Activated naive CD4-positive, alpha-beta T cell treated with anti-CD3 and anti-CD28 coated beads for 36 hours (primary cell): ENCODE measurements at regions not wholly inside any gene's neighbourhood (a gene's known extent, or its start where the extent isn't known, plus 50 kb on each side); places are given as distances from the start of the nearest gene placed in this dataset. TPM values are rescaled to one million over a fixed set of nuclear protein-coding genes. Genes with fewer than 3 reads are reported as not detected.

Experiments used
- CTCF ChIA-PET: fragments of 350-600 bp; sonication (Branson Sonifier 250); formaldehyde crosslinking; loops from one replicate; lab custom pipeline; 2021; ENCODE audit warnings: antibody characterized with exemption; lab: Charles Lee
- DNase-seq: peaks from one replicate; pipeline ENCODE4 v3.0.0-alpha.2; 2020
- H3K27ac Mint-ChIP-seq: one replicate; pipeline ENCODE4 v1.8.0; 2021; ENCODE audit warnings: mild to moderate bottlenecking, mixed read lengths
- H3K27me3 Mint-ChIP-seq: one replicate; pipeline ENCODE4 v1.8.0; 2021; ENCODE audit warnings: low read depth, mixed read lengths
- H3K36me3 Mint-ChIP-seq: one replicate; pipeline ENCODE4 v1.8.0; 2021; ENCODE audit warnings: low read depth, mixed read lengths
- H3K4me1 Mint-ChIP-seq: one replicate; pipeline ENCODE4 v1.8.0; 2021; ENCODE audit warnings: low read depth, mixed read lengths
- H3K4me3 Mint-ChIP-seq: one replicate; pipeline ENCODE4 v1.8.0; 2021; ENCODE audit warnings: mild to moderate bottlenecking, moderate library complexity, mixed read lengths
- H3K9me3 Mint-ChIP-seq: one replicate; pipeline ENCODE4 v1.8.0; 2021; ENCODE audit warnings: mixed read lengths
- intact Hi-C: fragments of 100-400 bp; cut with micrococcal nuclease; formaldehyde crosslinking; loops from one replicate; pipeline ENCODE4 v1.15.1; 2023
- microRNA-seq: library from miRNA; unstranded; fragments of <30 nt; microRNA quantifications from one replicate; pipeline ENCODE4 v1.2.0, GENCODE V29; 2022; ENCODE audit warnings: borderline microRNAs expressed, borderline replicate concordance

DNA sequence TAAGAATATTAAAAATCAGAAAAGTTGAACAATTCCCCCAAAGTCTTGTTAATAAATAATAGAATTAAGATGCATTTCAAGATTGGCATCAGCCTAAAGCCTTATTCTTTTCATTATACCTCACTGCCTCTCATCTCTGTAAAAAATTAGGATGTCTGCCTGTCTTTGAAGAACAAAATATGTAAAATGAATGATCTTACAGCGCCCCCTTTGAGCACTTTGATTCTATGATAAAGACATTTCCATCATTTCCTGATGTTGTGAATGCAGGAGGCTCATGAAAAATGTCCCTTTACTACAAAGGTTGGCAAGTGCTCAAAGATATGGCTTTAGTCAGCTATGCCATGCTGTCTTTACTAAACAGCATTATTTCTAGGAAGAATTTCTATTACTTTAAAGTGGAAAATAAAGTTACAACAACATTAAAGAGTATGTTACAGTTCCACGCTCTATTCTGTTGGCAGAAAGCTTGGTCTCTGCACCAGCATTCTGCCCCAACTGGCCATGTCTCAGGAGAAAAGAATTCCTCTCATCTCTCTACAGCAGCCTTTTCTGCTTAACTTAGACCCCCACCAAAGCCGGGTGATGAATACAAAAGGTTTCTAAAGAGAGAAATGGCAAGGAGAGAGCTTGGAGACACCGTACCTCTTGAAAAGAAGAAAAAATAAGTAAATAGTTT lies 95.1 kb downstream of the LLPH start:
- intact Hi-C loops: loop anchor here (1.0 to 5.0 kb wide), 2 partner anchors 433 to 479 kb away; no protein-coding TSS in a partner anchor
- no peak for DNase-seq
- H3K27me3 Mint-ChIP-seq: peaks cover 14% of the 10 kb centered on the region
- H3K4me1 Mint-ChIP-seq: no peaks in the 10 kb centered on the region
- H3K4me3 Mint-ChIP-seq: no peak overlapping the region
- H3K36me3 Mint-ChIP-seq: no peaks in the 10 kb centered on the region
- H3K27ac Mint-ChIP-seq: no peak overlapping the region
- CTCF ChIA-PET: interaction anchor here (0.6 to 1.1 kb wide), 3 partner anchors 16 to 71 kb away, joined by 3 to 7 read pairs (median 3); no protein-coding TSS in a partner anchor
- no peaks in the 10 kb centered on the region for H3K9me3 Mint-ChIP-seq

DNA sequence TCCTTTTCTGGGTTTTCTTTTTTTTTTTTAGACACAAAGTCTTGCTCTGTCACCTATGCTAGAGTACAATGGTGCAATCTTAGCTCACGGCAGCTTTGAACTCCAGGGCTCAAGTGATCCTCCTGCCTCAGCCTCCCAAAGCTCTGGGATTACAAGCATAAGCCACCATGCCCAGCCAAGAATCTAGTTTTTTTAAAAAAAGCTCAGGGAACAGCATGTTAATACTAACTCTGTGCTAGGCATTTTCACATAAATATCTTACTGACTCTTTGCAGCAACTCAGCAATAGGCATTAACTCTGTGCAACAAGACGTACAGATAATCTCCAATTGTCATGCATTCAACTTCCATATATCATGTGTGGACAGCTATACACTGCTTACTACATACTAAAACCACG lies 97.4 kb downstream of the LLPH start:
- no peak for DNase-seq
- H3K27ac Mint-ChIP-seq: no peak overlapping the region
- CTCF ChIA-PET: interaction anchor here (0.6 kb wide), 1 partner anchor 456 kb away, joined by 4 read pairs; no protein-coding TSS in a partner anchor
- peaks cover 17% of the 10 kb centered on the region for H3K27me3 Mint-ChIP-seq
- no peak overlapping the region for H3K4me3 Mint-ChIP-seq
- intact Hi-C loops: no loop called here
- H3K4me1 Mint-ChIP-seq: no peaks in the 10 kb centered on the region
- no peaks in the 10 kb centered on the region for H3K9me3 Mint-ChIP-seq
- H3K36me3 Mint-ChIP-seq: no peaks in the 10 kb centered on the region

- H3K27ac Mint-ChIP-seq: no peak overlapping the region
- intact Hi-C loops: no loop called here
- peaks cover 17% of the 10 kb centered on the region for H3K27me3 Mint-ChIP-seq
- no peak overlapping the region for H3K4me3 Mint-ChIP-seq
- no peak for DNase-seq
- H3K36me3 Mint-ChIP-seq: no peaks in the 10 kb centered on the region
- H3K9me3 Mint-ChIP-seq: no peaks in the 10 kb centered on the region
- no peaks in the 10 kb centered on the region for H3K4me1 Mint-ChIP-seq
- CTCF ChIA-PET: interaction anchor here (0.6 kb wide), 1 partner anchor 457 kb away, joined by 4 read pairs; no protein-coding TSS in a partner anchor
Observed at GRCh38 chr12:66032739-66033138, 97.8 kb downstream of the LLPH start.

DNA sequence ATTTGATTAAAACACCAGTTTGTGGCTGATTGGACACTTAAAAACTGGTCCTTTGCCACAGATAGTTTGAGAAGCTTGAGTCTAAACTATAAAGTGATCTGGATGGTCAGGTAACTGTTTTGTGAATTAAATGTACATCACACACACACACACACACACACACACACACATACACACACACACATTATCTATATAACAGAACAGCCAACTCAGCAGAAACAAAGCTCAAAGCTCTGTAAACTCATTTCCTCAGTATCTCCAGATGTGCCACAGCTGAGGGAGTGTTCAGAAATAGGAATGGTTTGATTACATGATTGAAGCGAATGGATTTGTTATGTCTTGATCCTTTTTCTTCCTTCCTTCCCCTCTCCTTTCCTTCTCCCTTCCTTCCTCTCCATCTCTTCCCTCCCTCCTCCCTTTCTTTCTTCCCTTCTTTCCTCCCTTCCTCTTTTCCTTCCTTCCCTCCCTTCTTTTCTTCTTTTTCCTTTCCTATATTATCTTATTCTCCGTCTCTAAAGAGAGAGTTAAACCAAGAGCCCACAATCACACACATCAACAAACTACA lies 100.3 kb downstream of the LLPH start:
- Mint-ChIP-seq H3K27me3 (peaks cover 11% of the 10 kb centered on the region), H3K9me3 (no peaks in the 10 kb centered on the region), H3K4me3 (no peak overlapping the region), H3K36me3 (no peaks in the 10 kb centered on the region), H3K27ac (no peak overlapping the region), H3K4me1 (no peaks in the 10 kb centered on the region)
- intact Hi-C loops: no loop called here
- no peak for DNase-seq
- CTCF ChIA-PET: no interaction called here

DNA sequence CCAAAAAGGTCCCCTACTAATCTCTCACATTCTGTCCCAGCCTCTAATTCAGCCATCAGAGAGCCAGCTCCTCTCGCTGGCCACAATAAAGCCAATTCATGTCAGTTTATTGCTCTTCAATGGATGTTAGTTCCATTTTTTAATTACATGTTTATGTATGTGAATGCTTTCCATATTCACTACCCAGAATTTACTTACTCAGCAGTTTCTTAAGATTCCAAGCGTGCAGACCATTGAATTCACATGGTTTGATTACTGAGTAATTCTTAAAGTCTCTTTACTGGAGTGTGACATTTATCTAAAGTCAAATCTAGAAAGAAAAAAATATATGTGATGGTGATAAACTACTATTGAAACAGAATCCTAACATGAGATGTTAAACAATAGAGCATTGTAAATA lies 102.2 kb downstream of the LLPH start:
- Mint-ChIP-seq H3K9me3 (no peaks in the 10 kb centered on the region), H3K27ac (no peak overlapping the region), H3K36me3 (no peaks in the 10 kb centered on the region), H3K4me3 (no peak overlapping the region), H3K27me3 (peaks cover 12% of the 10 kb centered on the region), H3K4me1 (no peaks in the 10 kb centered on the region)
- no peak for DNase-seq
- CTCF ChIA-PET: interaction anchor here (0.7 kb wide), 1 partner anchor 348 kb away, joined by 4 read pairs; no protein-coding TSS in a partner anchor
- intact Hi-C loops: no loop called here

- no peak overlapping the region for H3K4me3 Mint-ChIP-seq
- intact Hi-C loops: no loop called here
- no peak overlapping the region for H3K27ac Mint-ChIP-seq
- H3K9me3 Mint-ChIP-seq: no peaks in the 10 kb centered on the region
- no peak for DNase-seq
- peaks cover 14% of the 10 kb centered on the region for H3K27me3 Mint-ChIP-seq
- H3K36me3 Mint-ChIP-seq: no peaks in the 10 kb centered on the region
- CTCF ChIA-PET: interaction anchor here (0.6 kb wide), 1 partner anchor 14 kb away, joined by 3 read pairs; no protein-coding TSS in a partner anchor
- H3K4me1 Mint-ChIP-seq: no peaks in the 10 kb centered on the region
Observed at GRCh38 chr12:66025477-66025876, 105.1 kb downstream of the LLPH start.

DNA sequence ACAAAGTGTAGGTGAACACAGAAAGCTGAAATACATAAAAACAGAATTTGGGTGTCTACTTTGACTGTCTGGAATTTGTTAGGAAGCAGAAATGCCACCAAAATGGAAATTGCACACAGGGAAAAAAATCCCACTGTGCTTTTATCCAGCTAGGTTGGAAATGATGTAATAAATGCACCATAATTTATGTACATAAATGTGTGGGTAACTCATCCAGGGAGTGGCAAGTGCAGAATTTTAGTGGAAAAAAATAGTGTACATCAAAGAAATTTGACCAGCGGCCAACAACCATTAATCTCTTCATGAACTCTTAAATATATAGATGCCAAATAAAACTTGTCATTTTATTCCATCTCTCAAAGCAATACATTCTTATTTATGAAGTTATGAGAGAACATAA lies 105.6 kb downstream of the LLPH start:
- no peak overlapping the region for H3K4me3 Mint-ChIP-seq
- H3K4me1 Mint-ChIP-seq: no peaks in the 10 kb centered on the region
- H3K9me3 Mint-ChIP-seq: no peaks in the 10 kb centered on the region
- H3K27ac Mint-ChIP-seq: no peak overlapping the region
- peaks cover 17% of the 10 kb centered on the region for H3K27me3 Mint-ChIP-seq
- H3K36me3 Mint-ChIP-seq: no peaks in the 10 kb centered on the region
- DNase-seq: no peak
- CTCF ChIA-PET: no interaction called here
- intact Hi-C loops: no loop called here

DNA sequence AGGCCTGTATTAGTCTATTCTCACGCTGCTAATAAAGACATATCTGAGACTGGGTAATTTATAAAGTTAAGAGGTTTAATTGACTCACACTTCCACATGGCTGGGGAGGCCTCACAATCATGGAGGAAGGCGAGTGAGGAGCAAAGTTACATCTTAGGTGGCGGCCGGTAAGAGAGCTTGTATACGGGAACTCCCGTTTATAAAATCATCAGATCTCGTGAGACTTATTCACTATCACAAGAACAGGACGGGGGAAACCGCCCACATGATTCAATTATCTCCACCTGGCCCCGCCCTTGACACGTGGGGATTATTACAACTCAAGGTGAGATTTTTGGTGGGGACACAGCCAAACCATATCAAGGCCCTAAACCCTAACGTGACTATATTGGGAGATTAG lies 110.1 kb downstream of the LLPH start:
- Mint-ChIP-seq H3K27ac (no peak overlapping the region), H3K9me3 (no peaks in the 10 kb centered on the region), H3K4me1 (no peaks in the 10 kb centered on the region), H3K36me3 (no peaks in the 10 kb centered on the region), H3K4me3 (no peak overlapping the region), H3K27me3 (peaks cover 17% of the 10 kb centered on the region)
- CTCF ChIA-PET: interaction anchor here (1.3 kb wide), 1 partner anchor 15 kb away, joined by 7 read pairs; no protein-coding TSS in a partner anchor
- no peak for DNase-seq
- intact Hi-C loops: no loop called here

GRCh38 chr12:66017736-66018135 lies 112.8 kb downstream of the LLPH start:
- Mint-ChIP-seq H3K27ac (no peak overlapping the region), H3K36me3 (no peaks in the 10 kb centered on the region), H3K4me3 (no peak overlapping the region), H3K27me3 (peaks cover 10% of the 10 kb centered on the region), H3K4me1 (no peaks in the 10 kb centered on the region), H3K9me3 (no peaks in the 10 kb centered on the region)
- DNase-seq: no peak
- intact Hi-C loops: no loop called here
- CTCF ChIA-PET: no interaction called here

Small RNAs in the stretch of these regions (microRNA-seq; reads per million reads assigned to microRNA genes)
- not detected for gene MIR6074
